GM20000 (cell line): ENCODE measurements at regions not wholly inside any gene's neighbourhood (a gene's known extent, or its start where the extent isn't known, plus 50 kb on each side); places are given as distances from the start of the nearest gene placed in this dataset.

Experiments used
- DNase-seq: peaks from one replicate; pipeline ENCODE4 v3.0.0; 2012; ENCODE audit warnings: low spot score
- TF ChIP-seq, protein P1 (sequence below): IDR thresholded peaks from 2 replicates; pipeline ENCODE4 v1.5.1; 2012; ENCODE audit warnings: mild to moderate bottlenecking, control low read depth; ENCODE audit errors: extremely low read depth, missing control alignments

- DNase-seq = no peak
- TF ChIP-seq, protein P1, sequence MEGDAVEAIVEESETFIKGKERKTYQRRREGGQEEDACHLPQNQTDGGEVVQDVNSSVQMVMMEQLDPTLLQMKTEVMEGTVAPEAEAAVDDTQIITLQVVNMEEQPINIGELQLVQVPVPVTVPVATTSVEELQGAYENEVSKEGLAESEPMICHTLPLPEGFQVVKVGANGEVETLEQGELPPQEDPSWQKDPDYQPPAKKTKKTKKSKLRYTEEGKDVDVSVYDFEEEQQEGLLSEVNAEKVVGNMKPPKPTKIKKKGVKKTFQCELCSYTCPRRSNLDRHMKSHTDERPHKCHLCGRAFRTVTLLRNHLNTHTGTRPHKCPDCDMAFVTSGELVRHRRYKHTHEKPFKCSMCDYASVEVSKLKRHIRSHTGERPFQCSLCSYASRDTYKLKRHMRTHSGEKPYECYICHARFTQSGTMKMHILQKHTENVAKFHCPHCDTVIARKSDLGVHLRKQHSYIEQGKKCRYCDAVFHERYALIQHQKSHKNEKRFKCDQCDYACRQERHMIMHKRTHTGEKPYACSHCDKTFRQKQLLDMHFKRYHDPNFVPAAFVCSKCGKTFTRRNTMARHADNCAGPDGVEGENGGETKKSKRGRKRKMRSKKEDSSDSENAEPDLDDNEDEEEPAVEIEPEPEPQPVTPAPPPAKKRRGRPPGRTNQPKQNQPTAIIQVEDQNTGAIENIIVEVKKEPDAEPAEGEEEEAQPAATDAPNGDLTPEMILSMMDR = no peak
Observed at GRCh38 chrX:140563893-140564292, 59.0 kb upstream of the SOX3 start.
